Omental fat pad (tissue), 3 donors: ENCODE measurements at regions not wholly inside any gene's neighbourhood (a gene's known extent, or its start where the extent isn't known, plus 50 kb on each side); places are given as distances from the start of the nearest gene placed in this dataset.

ENCODE experiments used
- ATAC-seq: fragments of 150-250 bp; one replicate; pipeline ENCODE4 v1.9.1; 2016; ENCODE audit warnings: mild to moderate bottlenecking, moderate library complexity; ENCODE audit not compliant: low FRiP score
- DNase-seq: peaks from one replicate; pipeline ENCODE4 v3.0.0-alpha.2; 2019; ENCODE audit warnings: low spot score
- TF ChIP-seq, protein P1 (sequence below), 3 donors: fragments of 450-650 bp; IDR thresholded peaks; one replicate each; pipeline ENCODE4 v1.5.1; 2016 to 2017; ENCODE audit warnings: antibody characterized with exemption in 3 of 3, mild to moderate bottlenecking in 3 of 3, moderate library complexity in 2 of 3

GRCh38 chr5:99955006-99955405, 580.2 kb upstream of the FAM174A start:
- no peak for ATAC-seq
- no peak for DNase-seq
- TF ChIP-seq, protein P1, sequence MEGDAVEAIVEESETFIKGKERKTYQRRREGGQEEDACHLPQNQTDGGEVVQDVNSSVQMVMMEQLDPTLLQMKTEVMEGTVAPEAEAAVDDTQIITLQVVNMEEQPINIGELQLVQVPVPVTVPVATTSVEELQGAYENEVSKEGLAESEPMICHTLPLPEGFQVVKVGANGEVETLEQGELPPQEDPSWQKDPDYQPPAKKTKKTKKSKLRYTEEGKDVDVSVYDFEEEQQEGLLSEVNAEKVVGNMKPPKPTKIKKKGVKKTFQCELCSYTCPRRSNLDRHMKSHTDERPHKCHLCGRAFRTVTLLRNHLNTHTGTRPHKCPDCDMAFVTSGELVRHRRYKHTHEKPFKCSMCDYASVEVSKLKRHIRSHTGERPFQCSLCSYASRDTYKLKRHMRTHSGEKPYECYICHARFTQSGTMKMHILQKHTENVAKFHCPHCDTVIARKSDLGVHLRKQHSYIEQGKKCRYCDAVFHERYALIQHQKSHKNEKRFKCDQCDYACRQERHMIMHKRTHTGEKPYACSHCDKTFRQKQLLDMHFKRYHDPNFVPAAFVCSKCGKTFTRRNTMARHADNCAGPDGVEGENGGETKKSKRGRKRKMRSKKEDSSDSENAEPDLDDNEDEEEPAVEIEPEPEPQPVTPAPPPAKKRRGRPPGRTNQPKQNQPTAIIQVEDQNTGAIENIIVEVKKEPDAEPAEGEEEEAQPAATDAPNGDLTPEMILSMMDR (IDR thresholded peaks at IDR 0.05) = no peak

DNA sequence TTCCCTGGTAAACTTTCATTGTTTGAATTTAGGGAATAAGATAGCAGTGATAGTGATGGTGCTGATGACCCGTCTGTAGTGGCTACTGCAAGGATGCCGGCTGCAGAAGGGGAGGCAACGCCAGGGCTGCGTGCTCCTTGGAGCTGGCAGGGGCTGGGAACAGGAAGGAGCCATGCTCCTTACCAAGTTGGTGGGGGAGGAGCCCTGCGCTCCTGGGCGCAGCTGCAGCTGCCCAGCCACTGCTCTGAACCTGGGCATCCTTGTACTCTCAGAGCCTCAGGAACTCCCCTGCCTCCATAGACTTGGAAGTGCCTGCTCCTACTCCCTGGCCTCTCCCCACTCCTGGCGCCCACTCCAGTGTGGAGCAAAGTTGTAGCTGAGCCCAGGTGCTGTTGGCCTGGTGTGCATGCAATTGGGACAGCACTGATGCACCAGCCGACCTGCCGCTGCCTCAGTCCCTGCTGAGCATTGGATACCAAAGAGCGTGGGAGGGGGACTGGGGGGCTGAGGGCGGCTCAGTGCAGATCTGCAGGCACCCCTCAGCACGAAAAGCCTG, 585.1 kb upstream of the FAM174A start:
- DNase-seq (no peak), ATAC-seq (no peak)
- TF ChIP-seq, protein P1 (IDR thresholded peaks at IDR 0.05) = no peak

GRCh38 chr5:99949361-99949760, 585.8 kb upstream of the FAM174A start:
- DNase-seq (no peak), ATAC-seq (no peak)
- TF ChIP-seq, protein P1 (IDR thresholded peaks at IDR 0.05) = no peak

- DNase-seq (no peak), ATAC-seq (no peak)
- TF ChIP-seq, protein P1 (IDR thresholded peaks at IDR 0.05) = no peak
Measured at GRCh38 chr5:99948850-99949249, 586.3 kb upstream of the FAM174A start.

GRCh38 chr5:99945478-99946442, 589.4 kb upstream of the FAM174A start:
- ATAC-seq (no peak), DNase-seq (no peak)
- TF ChIP-seq, protein P1 (IDR thresholded peaks at IDR 0.05) = no peak

- TF ChIP-seq, protein P1 (IDR thresholded peaks at IDR 0.05) = no peak
- no peak for DNase-seq
- ATAC-seq = no peak
Measured at GRCh38 chr5:99940540-99940939, 594.6 kb upstream of the FAM174A start.
